KMS-11 (cell line): ENCODE measurements at regions not wholly inside any gene's neighbourhood (a gene's known extent, or its start where the extent isn't known, plus 50 kb on each side); places are given as distances from the start of the nearest gene placed in this dataset.
A peak's percentile ranks its signal among the peaks of the same experiment; 100 is the strongest.

Experiments
- H2AFZ ChIP-seq: fragments of 200-600 bp; sonication (generic); 2 replicates; pipeline ENCODE4 v1.6.1; 2016; ENCODE audit warnings: antibody characterized with exemption, mixed run types, low read depth
- H3K27ac ChIP-seq: fragments of 200-600 bp; sonication (generic); 2 replicates; pipeline ENCODE4 v1.6.1; 2016; ENCODE audit warnings: mild to moderate bottlenecking, mixed run types
- H3K27me3 ChIP-seq: fragments of 200-600 bp; sonication (generic); 2 replicates; pipeline ENCODE4 v1.6.1; 2017; ENCODE audit warnings: mild to moderate bottlenecking, low read depth, mixed run types, moderate library complexity; ENCODE audit not compliant: insufficient read depth
- H3K36me3 ChIP-seq: fragments of 200-600 bp; sonication (generic); 2 replicates; pipeline ENCODE4 v1.6.1; 2017; ENCODE audit warnings: mild to moderate bottlenecking, mixed run types; ENCODE audit not compliant: insufficient read depth
- H3K4me1 ChIP-seq: fragments of 200-600 bp; sonication (generic); 2 replicates; pipeline ENCODE4 v1.6.1; 2016; ENCODE audit warnings: mild to moderate bottlenecking, low read depth, mixed run types; ENCODE audit not compliant: poor library complexity, severe bottlenecking
- H3K4me2 ChIP-seq: fragments of 200-600 bp; sonication (generic); 2 replicates; pipeline ENCODE4 v1.7.0; 2016; ENCODE audit warnings: mild to moderate bottlenecking, mixed run types
- H3K4me3 ChIP-seq: fragments of 200-600 bp; sonication (generic); IDR thresholded peaks from 2 replicates; pipeline ENCODE4 v1.6.1; 2017; ENCODE audit warnings: low read depth, low read length, mixed read lengths; ENCODE audit not compliant: insufficient read depth
- H3K79me2 ChIP-seq: fragments of 200-600 bp; sonication (generic); 2 replicates; pipeline ENCODE4 v1.6.1; 2016; ENCODE audit warnings: low read depth, mixed run types; ENCODE audit not compliant: insufficient read depth
- H3K9ac ChIP-seq: fragments of 200-600 bp; sonication (generic); 2 replicates; pipeline ENCODE4 v1.6.1; 2016; ENCODE audit warnings: mild to moderate bottlenecking, mixed run types
- H4K20me1 ChIP-seq: fragments of 200-600 bp; sonication (generic); 2 replicates; pipeline ENCODE4 v1.6.1; 2016; ENCODE audit warnings: mild to moderate bottlenecking, mixed run types; ENCODE audit not compliant: insufficient read depth
- CTCF ChIP-seq: fragments of 200-600 bp; sonication (generic); conservative IDR thresholded peaks from 2 replicates; pipeline ENCODE4 v1.6.1; 2017; ENCODE audit warnings: low read depth, mild to moderate bottlenecking, antibody characterized with exemption, low read length, moderate library complexity, mixed read lengths

GRCh38 chr7:114865564-114865963 is 56.3 kb upstream of the MDFIC start:
- Histone ChIP-seq H3K9ac (no peak overlapping the region), H3K36me3 (no peaks in the 10 kb centered on the region), H2AFZ (no peak overlapping the region), H3K4me2 (no peak overlapping the region), H4K20me1 (no peaks in the 10 kb centered on the region), H3K27ac (no peak overlapping the region), H3K27me3 (no peaks in the 10 kb centered on the region), H3K4me1 (no peaks in the 10 kb centered on the region), H3K79me2 (no peaks in the 10 kb centered on the region), H3K4me3 (no peak overlapping the region)
- TF ChIP-seq CTCF, result peak; percentile 84
